ENCODE measurements at regions not wholly inside any gene's neighbourhood (a gene's known extent, or its start where the extent isn't known, plus 50 kb on each side); places are given as distances from the start of the nearest gene placed in this dataset.
"Not testable (repeated sequence)": the region's sequence is repeated elsewhere in the genome, so short reads cannot be mapped to it uniquely, and the experiment has no call there.

DNA sequence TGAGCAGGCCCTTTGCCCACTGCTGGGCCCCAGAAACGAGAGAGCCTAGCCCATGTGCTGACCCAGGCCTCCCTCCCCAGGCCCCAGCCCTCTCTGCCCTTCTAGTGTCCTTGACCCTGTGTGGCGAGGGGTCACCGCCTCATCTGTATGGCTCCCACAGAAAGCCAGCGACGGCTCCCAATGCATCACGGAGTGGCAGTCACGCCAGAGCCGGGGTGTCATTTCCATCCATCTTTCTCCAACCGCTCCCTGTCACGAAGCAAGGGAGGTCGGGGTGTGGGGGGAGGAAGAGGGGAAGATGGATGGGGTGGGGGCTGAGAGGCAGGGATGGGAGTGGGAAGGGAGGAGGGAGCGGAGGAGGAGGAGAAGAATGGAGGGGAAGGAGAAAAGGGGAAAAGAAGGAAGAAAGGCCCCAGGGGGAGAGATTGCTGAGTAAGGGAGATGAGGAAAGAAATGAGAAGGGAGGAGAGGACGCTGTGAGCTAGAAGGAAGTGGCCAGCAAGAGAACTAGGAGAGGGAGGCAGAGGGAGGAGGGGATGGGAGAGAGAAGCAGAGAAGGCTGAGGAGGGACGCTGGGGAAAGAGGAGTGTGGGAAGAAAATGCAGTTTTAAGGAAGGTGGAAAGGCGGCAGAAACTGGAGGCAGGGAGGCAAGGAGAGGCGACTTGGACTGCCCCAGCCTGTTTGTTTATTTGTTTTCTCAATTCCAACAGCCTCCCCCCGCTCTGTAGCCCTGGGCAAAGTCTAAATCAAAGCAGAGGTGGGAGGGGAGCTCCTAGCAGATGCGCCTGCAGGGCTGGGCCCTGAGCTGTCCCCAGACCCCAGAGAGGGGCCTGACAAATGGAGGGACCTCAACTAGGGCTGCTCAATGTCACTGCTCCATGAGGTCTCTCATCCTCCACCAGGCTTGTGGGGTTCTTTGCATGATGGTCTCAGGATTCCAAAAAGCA lies 75.5 kb upstream of the LHX5 start:
- Histone ChIP-seq H3K9me3 (no peaks in the 10 kb centered on the region), H3K27me3 (no peaks in the 10 kb centered on the region; the same call in 1 of the 2 replicates), H3K36me3 (no peaks in the 10 kb centered on the region), H3K4me3 (no peak overlapping the region)
- no peak for DNase-seq

DNA sequence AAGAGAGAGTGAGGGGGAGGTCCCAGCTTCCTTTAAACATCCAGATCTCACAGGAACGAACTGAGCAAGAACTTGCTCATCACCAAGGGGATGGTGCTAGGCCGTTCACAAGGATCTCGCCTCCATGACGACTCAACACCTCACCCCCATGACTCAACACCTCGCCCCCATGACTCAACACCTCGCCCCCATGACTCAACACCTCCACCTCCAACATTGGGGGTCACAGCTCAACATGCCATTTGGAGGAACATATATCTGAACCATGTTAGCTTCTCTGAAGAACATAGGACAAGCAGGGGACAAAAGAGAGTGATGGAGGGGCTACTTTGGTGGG lies 66.0 kb upstream of the LHX5 start:
- H3K9me3 ChIP-seq: no peaks in the 10 kb centered on the region
- H3K4me3 ChIP-seq: no peak overlapping the region
- H3K27me3 ChIP-seq: peaks cover 6% of the 10 kb centered on the region
- peak; percentile 20 for DNase-seq
- H3K36me3 ChIP-seq: no peaks in the 10 kb centered on the region

DNA sequence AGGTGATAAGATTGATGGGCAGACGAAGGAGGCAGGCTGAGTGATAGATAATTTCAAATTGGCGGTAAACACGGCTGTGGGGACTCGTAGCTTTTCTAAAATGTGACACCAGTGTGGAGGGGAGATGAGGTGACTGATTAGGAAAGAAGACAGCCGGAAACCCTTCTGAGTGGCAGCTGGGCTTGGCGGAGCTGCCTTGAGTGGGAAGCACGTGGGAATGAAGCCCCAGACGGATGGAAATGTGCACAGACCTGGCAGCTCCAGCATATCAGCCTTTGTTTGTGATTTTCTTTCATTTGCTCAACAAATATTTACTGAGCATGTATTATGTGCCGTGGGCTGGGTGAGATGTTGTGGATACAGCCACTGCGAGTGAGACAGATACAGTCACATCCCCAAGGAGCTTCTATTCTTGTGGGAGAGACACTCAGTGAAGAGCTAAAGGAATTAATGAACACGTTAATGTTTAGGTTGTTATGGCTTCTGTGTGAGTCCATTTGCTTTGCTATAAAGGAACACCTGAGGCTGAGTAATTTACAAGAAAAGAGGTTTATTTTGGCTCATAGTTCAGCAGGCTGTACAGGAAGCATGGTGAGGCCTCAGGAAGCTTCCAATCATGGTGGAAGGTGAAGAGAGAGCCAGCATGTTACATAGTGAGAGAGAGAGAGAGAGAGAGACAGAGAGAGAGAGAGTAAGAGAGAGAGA lies 65.5 kb upstream of the LHX5 start:
- no peaks in the 10 kb centered on the region for H3K36me3 ChIP-seq
- H3K27me3 ChIP-seq: peaks cover 6% of the 10 kb centered on the region
- H3K9me3 ChIP-seq: no peaks in the 10 kb centered on the region
- DNase-seq: no peak
- H3K4me3 ChIP-seq: no peak overlapping the region

DNA sequence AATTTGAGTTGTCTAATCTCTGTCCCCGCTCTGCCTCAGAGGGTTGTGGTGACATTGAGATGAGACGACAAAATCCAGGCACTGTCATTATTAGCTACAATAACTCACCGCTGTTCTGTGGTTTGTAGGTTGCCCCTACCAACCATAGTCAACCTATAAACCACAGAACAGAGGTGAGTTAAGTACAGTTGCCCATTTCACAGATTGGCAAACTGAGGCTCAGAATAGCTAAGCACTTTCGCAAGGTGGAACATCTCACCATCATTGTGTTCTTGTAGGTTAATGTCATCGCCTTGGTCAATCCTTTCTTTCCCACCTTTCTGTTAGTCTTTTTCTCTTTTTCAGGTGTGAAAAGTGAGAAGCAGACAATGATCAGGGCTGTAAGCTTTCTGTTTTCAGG lies 63.4 kb upstream of the LHX5 start:
- H3K9me3 ChIP-seq: no peaks in the 10 kb centered on the region
- peaks cover 6% of the 10 kb centered on the region for H3K27me3 ChIP-seq
- no peak overlapping the region for H3K4me3 ChIP-seq
- no peaks in the 10 kb centered on the region for H3K36me3 ChIP-seq
- DNase-seq: no peak

DNA sequence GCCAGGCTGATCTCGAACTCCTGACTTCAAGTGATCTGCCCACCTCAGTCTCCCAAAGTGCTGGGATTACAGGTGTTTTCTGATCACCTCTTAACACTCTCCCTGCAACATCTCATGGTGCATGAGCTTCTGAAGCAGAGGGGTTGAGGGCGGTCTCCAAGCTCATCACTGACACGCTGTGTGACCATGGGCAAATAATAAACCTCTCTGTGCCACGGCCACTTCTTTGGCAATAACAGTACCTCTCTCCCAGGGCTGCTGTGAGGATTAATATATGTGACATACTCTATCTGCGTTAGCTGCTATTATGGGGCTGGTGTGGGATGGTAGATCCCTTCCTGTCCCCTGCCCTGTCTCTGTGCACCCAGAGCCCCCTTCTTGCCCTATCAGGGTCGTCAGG lies 62.9 kb upstream of the LHX5 start:
- DNase-seq: no peak
- Histone ChIP-seq H3K27me3 (peaks cover 6% of the 10 kb centered on the region), H3K9me3 (no peaks in the 10 kb centered on the region), H3K36me3 (no peaks in the 10 kb centered on the region), H3K4me3 (no peak overlapping the region)

DNA sequence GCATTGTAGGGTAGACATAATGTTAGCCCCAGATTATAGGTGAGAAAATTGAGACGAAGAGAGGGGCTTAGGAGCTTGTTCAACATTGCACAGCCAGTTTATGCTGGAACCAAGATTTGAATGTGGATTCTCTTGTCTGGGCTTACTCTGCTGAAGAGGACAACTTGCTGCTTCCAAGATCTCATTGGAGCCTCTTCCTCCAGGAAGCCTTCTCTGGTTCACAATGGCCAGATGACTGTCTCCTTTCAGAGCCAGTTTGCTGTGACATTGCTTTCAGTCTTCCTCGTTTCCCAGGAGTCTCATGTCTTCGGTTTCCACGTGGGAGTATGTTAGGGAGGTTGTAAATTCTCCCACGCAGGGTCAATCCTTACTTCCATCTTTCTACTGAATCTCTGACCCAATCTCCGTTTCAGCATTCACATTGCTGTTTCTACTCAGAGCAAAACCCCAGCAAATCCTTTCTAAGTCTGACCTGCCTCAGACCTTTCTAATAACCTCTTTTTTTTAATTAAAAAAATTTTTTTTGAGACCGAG lies 62.2 kb upstream of the LHX5 start:
- no peak overlapping the region for H3K4me3 ChIP-seq
- H3K9me3 ChIP-seq: no peaks in the 10 kb centered on the region
- H3K36me3 ChIP-seq: no peaks in the 10 kb centered on the region
- peaks cover 9% of the 10 kb centered on the region for H3K27me3 ChIP-seq
- DNase-seq: no peak

DNA sequence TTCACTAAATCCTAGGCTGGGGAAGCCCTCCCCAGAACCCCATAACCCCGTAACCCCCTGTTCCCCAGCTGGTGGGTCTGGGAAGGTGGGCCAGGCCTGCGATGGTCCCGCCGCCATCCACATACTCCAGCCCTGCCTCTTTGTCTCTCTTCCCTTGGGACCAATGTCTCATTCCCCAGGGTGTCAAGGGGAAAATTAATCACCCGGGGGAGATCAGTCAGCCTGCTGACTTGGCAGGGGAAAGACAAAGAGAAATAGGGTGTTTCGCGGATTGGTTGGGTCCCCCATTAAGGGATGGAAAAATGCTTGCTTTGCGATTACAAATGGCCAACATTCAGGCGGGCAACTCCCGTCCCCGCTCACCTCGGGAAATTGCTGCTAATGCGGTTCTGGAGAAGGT lies 60.6 kb upstream of the LHX5 start:
- no peak for DNase-seq
- no peak overlapping the region for H3K4me3 ChIP-seq
- peaks cover 11% of the 10 kb centered on the region for H3K27me3 ChIP-seq
- no peaks in the 10 kb centered on the region for H3K36me3 ChIP-seq
- H3K9me3 ChIP-seq: no peaks in the 10 kb centered on the region

DNA sequence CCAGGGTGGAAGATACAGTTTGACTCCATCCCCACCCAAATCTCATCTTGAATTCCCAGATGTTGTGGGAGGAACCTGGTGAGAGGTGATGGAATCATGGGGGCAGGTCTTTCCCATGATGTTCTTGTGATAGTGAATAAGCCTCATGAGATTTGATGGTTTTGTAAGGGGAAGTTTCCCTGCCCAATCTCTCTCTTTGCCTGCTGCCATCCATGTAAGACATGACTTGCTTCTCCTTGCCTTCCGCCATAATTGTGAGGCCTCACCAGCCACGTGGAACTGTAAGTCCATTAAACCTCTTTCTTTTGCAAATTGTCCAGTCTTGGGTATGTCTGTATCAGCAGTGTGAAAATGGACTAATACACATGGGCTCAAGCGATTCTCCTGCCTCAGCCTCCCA lies 59.4 kb upstream of the LHX5 start:
- not testable (repeated sequence) for DNase-seq, H3K36me3 ChIP-seq, H3K4me3 ChIP-seq, H3K9me3 ChIP-seq
- peaks cover 11% of the 10 kb centered on the region for H3K27me3 ChIP-seq

DNA sequence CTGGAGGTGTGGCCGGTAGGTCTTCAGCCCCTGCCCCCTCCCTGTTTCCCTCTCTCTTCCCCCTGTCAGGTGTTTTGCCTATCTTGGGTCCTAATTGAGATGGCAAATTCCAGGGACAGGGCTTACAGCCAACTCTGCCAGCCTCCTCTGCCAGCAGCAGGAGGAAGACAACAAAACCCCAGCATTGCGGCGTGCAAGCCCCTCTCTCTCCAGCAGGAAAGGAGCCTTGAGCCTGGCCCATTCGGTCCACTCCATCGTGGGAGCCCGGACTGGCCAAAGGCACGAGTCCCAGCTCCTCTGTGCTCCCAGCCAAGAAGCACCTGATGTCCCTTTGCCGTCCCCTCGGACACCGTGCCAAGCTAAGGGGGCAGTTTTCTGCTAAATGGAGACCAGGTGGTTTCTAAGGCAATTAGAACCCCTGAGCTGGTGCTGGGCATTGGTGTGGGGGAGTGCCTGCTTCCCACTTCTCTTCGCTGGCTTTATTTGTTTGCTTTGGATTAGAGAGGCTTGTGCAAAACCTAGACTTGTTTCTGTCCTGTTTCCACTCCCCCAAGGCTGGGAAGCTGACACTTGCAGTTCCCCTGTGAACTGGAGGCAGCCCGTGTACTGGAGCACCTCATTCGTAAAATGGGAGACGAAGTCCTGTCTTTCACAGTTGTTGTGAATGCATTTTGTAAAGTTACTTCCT lies 57.1 kb upstream of the LHX5 start:
- no peaks in the 10 kb centered on the region for H3K9me3 ChIP-seq
- DNase-seq: no peak
- H3K36me3 ChIP-seq: no peaks in the 10 kb centered on the region
- no peak overlapping the region for H3K4me3 ChIP-seq
- H3K27me3 ChIP-seq: peaks cover 10% of the 10 kb centered on the region

DNA sequence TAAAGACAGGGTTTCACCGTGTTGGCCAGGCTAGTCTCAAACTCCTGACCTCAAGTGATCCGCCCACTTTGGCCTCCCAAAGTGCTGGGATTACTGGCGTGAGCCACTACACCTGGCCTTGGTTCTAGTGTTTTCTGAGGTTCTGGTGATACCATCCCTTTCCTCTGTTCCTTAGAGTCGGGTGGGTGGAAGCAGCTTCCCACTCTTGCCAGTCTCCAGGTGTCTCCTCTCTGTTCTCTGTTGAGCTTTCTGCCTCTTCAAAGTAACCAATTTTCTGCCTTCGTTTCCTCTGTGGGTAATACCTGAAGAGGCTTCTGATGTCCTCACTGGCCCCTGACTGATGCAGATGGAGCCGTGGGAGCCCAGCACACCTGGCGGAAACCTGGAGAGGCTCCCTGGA lies 53.4 kb upstream of the LHX5 start:
- Histone ChIP-seq H3K27me3 (peaks cover 27% of the 10 kb centered on the region), H3K36me3 (no peaks in the 10 kb centered on the region), H3K9me3 (no peaks in the 10 kb centered on the region), H3K4me3 (no peak overlapping the region)
- DNase-seq: no peak

DNA sequence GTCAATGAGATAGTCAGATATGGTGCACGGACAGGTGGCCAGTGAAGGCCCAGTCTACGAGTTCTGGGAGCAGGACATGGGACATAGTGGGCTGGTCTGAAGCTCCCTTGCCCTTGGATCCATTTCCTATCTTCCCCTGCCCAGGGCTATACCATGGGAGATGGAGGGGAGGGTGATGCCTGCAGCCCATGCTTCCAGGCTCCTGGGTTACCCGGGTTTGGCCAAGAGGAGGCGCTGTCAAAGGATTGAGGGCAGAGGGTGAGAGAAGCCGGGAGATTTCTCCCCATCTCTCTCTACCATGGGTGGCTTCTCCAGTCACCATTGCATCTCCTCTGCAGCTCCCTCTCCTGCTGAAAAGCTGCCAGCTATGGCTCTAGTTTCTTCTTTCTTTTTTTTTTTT lies 52.8 kb upstream of the LHX5 start:
- H3K4me3 ChIP-seq: no peak overlapping the region

DNA sequence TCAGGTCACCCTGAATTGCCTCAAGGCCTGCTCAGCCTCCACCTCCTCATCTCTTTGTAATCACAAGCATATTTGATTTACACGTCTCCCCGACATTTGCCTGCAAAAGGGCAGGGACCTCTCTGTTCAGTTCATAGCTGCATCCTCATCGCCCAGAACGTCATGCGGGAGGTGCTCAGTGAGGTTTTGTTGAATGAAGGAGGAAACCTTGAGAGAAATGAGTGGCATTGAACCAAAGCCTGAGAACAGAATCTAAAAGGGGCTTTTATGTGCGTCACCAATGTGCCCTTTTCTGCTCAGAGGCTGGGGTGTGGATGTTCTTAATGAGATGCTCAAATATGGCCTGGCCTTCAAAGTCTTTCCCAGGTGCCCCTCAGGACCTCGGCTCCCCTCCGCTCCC lies 50.0 kb upstream of the LHX5 start:
- DNase-seq: no peak
- Histone ChIP-seq H3K9me3 (no peaks in the 10 kb centered on the region), H3K27me3 (peaks cover 37% of the 10 kb centered on the region), H3K36me3 (no peaks in the 10 kb centered on the region), H3K4me3 (no peak overlapping the region)

More for the DNA sequence above, 52.8 kb upstream of the LHX5 start:
- Histone ChIP-seq H3K9me3 (no peaks in the 10 kb centered on the region), H3K36me3 (no peaks in the 10 kb centered on the region), H3K27me3 (peaks cover 27% of the 10 kb centered on the region)
- DNase-seq: no peak

All from MG63 (cell line).